GM19438 (cell line): ENCODE measurements at regions not wholly inside any gene's neighbourhood (a gene's known extent, or its start where the extent isn't known, plus 50 kb on each side); places are given as distances from the start of the nearest gene placed in this dataset.
"Not testable (repeated sequence)": the region's sequence is repeated elsewhere in the genome, so short reads cannot be mapped to it uniquely, and the experiment has no call there.

Source experiments
- ATAC-seq: cut with Tn5 transposase; IDR thresholded peaks from one replicate; pipeline ENCODE4 v1.9.1; 2021; ENCODE audit warnings: low read depth; ENCODE audit not compliant: unreplicated experiment

GRCh38 chr15:84094720-84095119 is 140.9 kb upstream of the GOLGA6L4 start:
- not testable (repeated sequence) for ATAC-seq

GRCh38 chr15:84097053-84097452 is 138.5 kb upstream of the GOLGA6L4 start:
- not testable (repeated sequence) for ATAC-seq

- no peak for ATAC-seq
Measured at GRCh38 chr15:84098604-84099003, 137.0 kb upstream of the GOLGA6L4 start.

GRCh38 chr15:84099181-84099580 is 136.4 kb upstream of the GOLGA6L4 start:
- ATAC-seq: peak; percentile 62

- no peak for ATAC-seq
Measured at GRCh38 chr15:84103345-84103744, 132.2 kb upstream of the GOLGA6L4 start.

- no peak for ATAC-seq
Measured at GRCh38 chr15:84104853-84105252, 130.7 kb upstream of the GOLGA6L4 start.

GRCh38 chr15:84108728-84109127 is 126.8 kb upstream of the GOLGA6L4 start:
- ATAC-seq: no peak

- no peak for ATAC-seq
Measured at GRCh38 chr15:84111575-84111974, 124.0 kb upstream of the GOLGA6L4 start.

GRCh38 chr15:84112025-84112424 is 123.5 kb upstream of the GOLGA6L4 start:
- no peak for ATAC-seq

- no peak for ATAC-seq
Measured at GRCh38 chr15:84113919-84114318, 121.7 kb upstream of the GOLGA6L4 start.

GRCh38 chr15:84114680-84115079 is 120.9 kb upstream of the GOLGA6L4 start:
- not testable (repeated sequence) for ATAC-seq

- ATAC-seq: not testable (repeated sequence)
Measured at GRCh38 chr15:84119351-84119750, 116.2 kb upstream of the GOLGA6L4 start.

GRCh38 chr15:84120903-84121302 is 114.7 kb upstream of the GOLGA6L4 start:
- not testable (repeated sequence) for ATAC-seq

GRCh38 chr15:84128706-84129105 is 106.9 kb upstream of the GOLGA6L4 start:
- ATAC-seq: not testable (repeated sequence)

GRCh38 chr15:84130098-84130831 is 105.3 kb upstream of the GOLGA6L4 start:
- not testable (repeated sequence) for ATAC-seq

GRCh38 chr15:84135931-84136456 is 99.6 kb upstream of the GOLGA6L4 start:
- ATAC-seq: not testable (repeated sequence)

GRCh38 chr15:84142888-84143337 is 92.7 kb upstream of the GOLGA6L4 start:
- ATAC-seq: peak; percentile 99

GRCh38 chr15:84143753-84144314 is 91.7 kb upstream of the GOLGA6L4 start:
- no peak for ATAC-seq

- ATAC-seq: not testable (repeated sequence)
Measured at GRCh38 chr15:84144946-84145345, 90.6 kb upstream of the GOLGA6L4 start.

- ATAC-seq: not testable (repeated sequence)
Measured at GRCh38 chr15:84146299-84146698, 89.3 kb upstream of the GOLGA6L4 start.

- ATAC-seq: not testable (repeated sequence)
Measured at GRCh38 chr15:84147307-84147706, 88.3 kb upstream of the GOLGA6L4 start.
